ENCODE measurements at regions not wholly inside any gene's neighbourhood (a gene's known extent, or its start where the extent isn't known, plus 50 kb on each side); places are given as distances from the start of the nearest gene placed in this dataset.

GRCh38 chr6:6537488-6538260, 50.8 kb upstream of the LY86 start:
- TF ChIP-seq POLR2A (IDR thresholded peaks at IDR 0.05; ENCODE audit: low read depth, low read length) (no peak), POLR2AphosphoS5 (IDR thresholded peaks at IDR 0.05; ENCODE audit: low read depth, low read length) (no peak)
